EH (cell line): ENCODE measurements at regions not wholly inside any gene's neighbourhood (a gene's known extent, or its start where the extent isn't known, plus 50 kb on each side); places are given as distances from the start of the nearest gene placed in this dataset.

Experiments used
- DNase-seq: peaks from one replicate; pipeline ENCODE4 v3.0.0-alpha.2; 2015; ENCODE audit warnings: low read depth

GRCh38 chr9:108607607-108608006 is 248.2 kb downstream of the ACTL7B start:
- no peak for DNase-seq

- peak; percentile 93 for DNase-seq
Measured at GRCh38 chr9:108606401-108606800, 249.4 kb downstream of the ACTL7B start.

GRCh38 chr9:108603141-108603540 is 252.6 kb downstream of the ACTL7B start:
- DNase-seq, result no peak

- DNase-seq, result no peak
Measured at GRCh38 chr9:108600896-108601295, 254.9 kb downstream of the ACTL7B start.

- peak; percentile 50 for DNase-seq
Measured at GRCh38 chr9:108599571-108599970, 256.2 kb downstream of the ACTL7B start.

- no peak for DNase-seq
Measured at GRCh38 chr9:108591121-108591520, 264.7 kb downstream of the ACTL7B start.

GRCh38 chr9:108588246-108588645 is 267.5 kb downstream of the ACTL7B start:
- DNase-seq, result no peak

- peak; percentile 43 for DNase-seq
Measured at GRCh38 chr9:108586471-108587139, 269.2 kb downstream of the ACTL7B start.

GRCh38 chr9:108584860-108585259 is 270.9 kb downstream of the ACTL7B start:
- DNase-seq, result no peak

- no peak for DNase-seq
Measured at GRCh38 chr9:108582726-108583125, 273.1 kb downstream of the ACTL7B start.

- DNase-seq, result peak; percentile 39
Measured at GRCh38 chr9:108579757-108580439, 275.9 kb downstream of the ACTL7B start.

- no peak for DNase-seq
Measured at GRCh38 chr9:108575276-108575675, 280.5 kb downstream of the ACTL7B start.

- DNase-seq, result peak; percentile 83
Measured at GRCh38 chr9:108569624-108570023, 286.2 kb downstream of the ACTL7B start.

- DNase-seq, result no peak
Measured at GRCh38 chr9:108568093-108568492, 287.7 kb downstream of the ACTL7B start.

- no peak for DNase-seq
Measured at GRCh38 chr9:108567571-108567970, 288.2 kb downstream of the ACTL7B start.

- DNase-seq, result peak; percentile 89
Measured at GRCh38 chr9:108565651-108566378, 290.0 kb downstream of the ACTL7B start.

- no peak for DNase-seq
Measured at GRCh38 chr9:108562176-108562575, 293.6 kb downstream of the ACTL7B start.

- DNase-seq, result no peak
Measured at GRCh38 chr9:108559432-108559831, 296.4 kb downstream of the ACTL7B start.

- DNase-seq, result no peak
Measured at GRCh38 chr9:108554831-108555230, 301.0 kb downstream of the ACTL7B start.

GRCh38 chr9:108553111-108553635 is 302.6 kb downstream of the ACTL7B start:
- no peak for DNase-seq

- DNase-seq, result no peak
Measured at GRCh38 chr9:108552459-108553040, 303.2 kb downstream of the ACTL7B start.
